Spleen (tissue), 7 donors: ENCODE measurements at regions not wholly inside any gene's neighbourhood (a gene's known extent, or its start where the extent isn't known, plus 50 kb on each side); places are given as distances from the start of the nearest gene placed in this dataset.

Experiments used
- CTCF ChIP-seq, 11 experiments: fragments of 200-600 bp in 7 of 11; fragments of 450-650 bp in 4 of 11; sonication (generic) in 4 of 11; IDR thresholded peaks in 8 of 11; conservative IDR thresholded peaks in 3 of 11; 1 replicate in 7 of 11; 2 replicates in 4 of 11; pipeline versions ENCODE4 v1.4.0 to v1.8.0; 2016 to 2021; ENCODE audit warnings: antibody characterized with exemption in 11 of 11, inconsistent platforms in 4 of 11, mild to moderate bottlenecking in 1 of 11
- POLR2AphosphoS5 ChIP-seq, 3 donors: sonication (generic); formaldehyde crosslinking; IDR thresholded peaks; one replicate each; pipeline ENCODE4 v1.5.1; 2017; ENCODE audit warnings: antibody characterized with exemption in 3 of 3
- donor health status: DM: no; HTN: no; CAD: no; lungs with moderate emphysema.
- donor health status: DM: no; HTN: no; CAD: no.
- donor health status: DM: no; HTN: no; CAD: no.

- no peak for TF ChIP-seq CTCF (IDR thresholded peaks at IDR 0.05 in 8 of 11, conservative IDR thresholded peaks at IDR 0.05 in 3 of 11)
- TF ChIP-seq POLR2AphosphoS5 (IDR thresholded peaks at IDR 0.05): no peak
These were observed 55.9 kb upstream of the RNU6ATAC start for GRCh38 chr9:134220311-134220710.
